GM12872 (cell line): ENCODE measurements at regions not wholly inside any gene's neighbourhood (a gene's known extent, or its start where the extent isn't known, plus 50 kb on each side); places are given as distances from the start of the nearest gene placed in this dataset.

Experiments used
- CTCF ChIP-seq: IDR thresholded peaks from 3 replicates; pipeline ENCODE4 v1.5.1; 2011; ENCODE audit warnings: low read depth, mild to moderate bottlenecking, low read length, moderate library complexity; ENCODE audit not compliant: insufficient read depth

- TF ChIP-seq CTCF = no peak
Measured at GRCh38 chr1:87512431-87512830, 183.8 kb downstream of the LMO4 start.

- TF ChIP-seq CTCF = no peak
Measured at GRCh38 chr1:87513255-87513654, 184.6 kb downstream of the LMO4 start.

- TF ChIP-seq CTCF = no peak
Measured at GRCh38 chr1:87513966-87514660, 185.4 kb downstream of the LMO4 start.

GRCh38 chr1:87515781-87516180 lies 187.1 kb downstream of the LMO4 start:
- TF ChIP-seq CTCF = no peak

GRCh38 chr1:87518794-87519193 lies 190.1 kb downstream of the LMO4 start:
- TF ChIP-seq CTCF = no peak

GRCh38 chr1:87521452-87521851 lies 192.8 kb downstream of the LMO4 start:
- TF ChIP-seq CTCF = no peak

GRCh38 chr1:87523466-87523865 lies 194.8 kb downstream of the LMO4 start:
- TF ChIP-seq CTCF = no peak
